ENCODE measurements at regions not wholly inside any gene's neighbourhood (a gene's known extent, or its start where the extent isn't known, plus 50 kb on each side); places are given as distances from the start of the nearest gene placed in this dataset.

- Histone ChIP-seq H3K9me3 (ENCODE audit: control insufficient read depth in 2 of 2, low read length in 2 of 2) (no peaks in the 10 kb centered on the region), H3K27me3 (ENCODE audit: control insufficient read depth in 1 of 2, insufficient read depth in 2 of 2, low read length in 2 of 2) (no peaks in the 10 kb centered on the region), H3K4me1 (ENCODE audit: control insufficient read depth, insufficient read depth, low read length) (no peaks in the 10 kb centered on the region), H3K9ac (ENCODE audit: low read length in 2 of 2) (no peak overlapping the region), H3K36me3 (ENCODE audit: control insufficient read depth in 2 of 2, insufficient read depth in 2 of 2, low read length in 2 of 2) (no peaks in the 10 kb centered on the region), H3K27ac (ENCODE audit: low read length) (no peak overlapping the region), H3K4me3 (ENCODE audit: low read length in 2 of 2) (no peak overlapping the region)
These were observed 366.4 kb downstream of the ZNF521 start for GRCh38 chr18:24985586-24985985.

DNA sequence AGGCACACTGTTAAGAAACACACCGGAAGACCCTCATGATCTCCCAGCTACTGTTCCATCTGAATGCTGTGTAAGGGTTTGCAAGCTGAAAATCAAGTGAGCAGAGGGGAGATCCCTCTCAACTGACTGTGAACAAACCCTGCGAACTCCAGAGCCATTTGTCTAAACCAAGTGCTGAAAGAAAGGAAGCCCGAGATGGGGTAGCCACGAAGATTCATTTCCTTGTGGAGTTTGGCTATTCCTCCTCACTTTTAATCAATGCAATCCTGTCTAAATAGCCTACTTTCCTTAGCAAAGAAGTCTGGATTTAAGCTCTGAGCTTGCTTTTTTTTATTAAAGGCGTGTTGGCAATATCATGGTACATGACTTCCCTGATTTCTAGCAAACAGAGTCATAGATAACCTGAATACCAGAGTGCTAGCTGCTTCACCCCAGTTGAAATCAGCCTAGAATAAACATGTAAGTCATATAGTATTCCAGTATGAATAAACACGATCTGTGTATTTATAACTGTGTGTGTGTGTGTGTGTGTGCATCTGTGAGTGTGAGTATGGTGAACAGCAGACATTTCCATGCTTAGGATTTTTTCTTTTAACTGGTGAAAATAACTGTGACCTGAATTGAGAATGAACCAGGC, 365.2 kb downstream of the ZNF521 start:
- no peak overlapping the region for H3K27ac ChIP-seq (ENCODE audit: low read length)
- H3K9ac ChIP-seq (ENCODE audit: low read length in 2 of 2), result no peak overlapping the region
- H3K9me3 ChIP-seq (ENCODE audit: control insufficient read depth in 2 of 2, low read length in 2 of 2), result no peaks in the 10 kb centered on the region
- no peaks in the 10 kb centered on the region for H3K36me3 ChIP-seq (ENCODE audit: control insufficient read depth in 2 of 2, insufficient read depth in 2 of 2, low read length in 2 of 2)
- no peak overlapping the region for H3K4me3 ChIP-seq (ENCODE audit: low read length in 2 of 2)
- no peaks in the 10 kb centered on the region for H3K4me1 ChIP-seq (ENCODE audit: control insufficient read depth, insufficient read depth, low read length)
- no peaks in the 10 kb centered on the region for H3K27me3 ChIP-seq (ENCODE audit: control insufficient read depth in 1 of 2, insufficient read depth in 2 of 2, low read length in 2 of 2)

GRCh38 chr18:24987303-24988252, 364.4 kb downstream of the ZNF521 start:
- H3K27me3 ChIP-seq (ENCODE audit: control insufficient read depth in 1 of 2, insufficient read depth in 2 of 2, low read length in 2 of 2), result no peaks in the 10 kb centered on the region
- H3K9me3 ChIP-seq (ENCODE audit: control insufficient read depth in 2 of 2, low read length in 2 of 2), result peaks cover 0 to 3% of the 10 kb centered on the region in 2 donors
- H3K36me3 ChIP-seq (ENCODE audit: control insufficient read depth in 2 of 2, insufficient read depth in 2 of 2, low read length in 2 of 2), result no peaks in the 10 kb centered on the region
- H3K9ac ChIP-seq (ENCODE audit: low read length in 2 of 2), result no peak overlapping the region
- no peak overlapping the region for H3K4me3 ChIP-seq (ENCODE audit: low read length in 2 of 2)
- H3K4me1 ChIP-seq (ENCODE audit: control insufficient read depth, insufficient read depth, low read length), result no peaks in the 10 kb centered on the region
- H3K27ac ChIP-seq (ENCODE audit: low read length), result no peak overlapping the region

GRCh38 chr18:24988253-24988840, 363.6 kb downstream of the ZNF521 start:
- no peaks in the 10 kb centered on the region for H3K27me3 ChIP-seq (ENCODE audit: control insufficient read depth in 1 of 2, insufficient read depth in 2 of 2, low read length in 2 of 2)
- no peaks in the 10 kb centered on the region for H3K4me1 ChIP-seq (ENCODE audit: control insufficient read depth, insufficient read depth, low read length)
- no peak overlapping the region for H3K27ac ChIP-seq (ENCODE audit: low read length)
- H3K4me3 ChIP-seq (ENCODE audit: low read length in 2 of 2), result no peak overlapping the region
- H3K36me3 ChIP-seq (ENCODE audit: control insufficient read depth in 2 of 2, insufficient read depth in 2 of 2, low read length in 2 of 2), result no peaks in the 10 kb centered on the region
- no peak overlapping the region for H3K9ac ChIP-seq (ENCODE audit: low read length in 2 of 2)
- H3K9me3 ChIP-seq (ENCODE audit: control insufficient read depth in 2 of 2, low read length in 2 of 2), result peaks cover 0 to 3% of the 10 kb centered on the region in 2 donors

- no peak overlapping the region for H3K9ac ChIP-seq (ENCODE audit: low read length in 2 of 2)
- H3K4me3 ChIP-seq (ENCODE audit: low read length in 2 of 2), result no peak overlapping the region
- no peaks in the 10 kb centered on the region for H3K27me3 ChIP-seq (ENCODE audit: control insufficient read depth in 1 of 2, insufficient read depth in 2 of 2, low read length in 2 of 2)
- H3K36me3 ChIP-seq (ENCODE audit: control insufficient read depth in 2 of 2, insufficient read depth in 2 of 2, low read length in 2 of 2), result no peaks in the 10 kb centered on the region
- H3K9me3 ChIP-seq (ENCODE audit: control insufficient read depth in 2 of 2, low read length in 2 of 2), result peaks cover 0 to 3% of the 10 kb centered on the region in 2 donors
- no peaks in the 10 kb centered on the region for H3K4me1 ChIP-seq (ENCODE audit: control insufficient read depth, insufficient read depth, low read length)
- no peak overlapping the region for H3K27ac ChIP-seq (ENCODE audit: low read length)
These were observed 362.0 kb downstream of the ZNF521 start for GRCh38 chr18:24989760-24990593.

GRCh38 chr18:24990671-24991134, 361.3 kb downstream of the ZNF521 start:
- H3K4me1 ChIP-seq (ENCODE audit: control insufficient read depth, insufficient read depth, low read length), result no peaks in the 10 kb centered on the region
- peaks cover 0 to 3% of the 10 kb centered on the region in 2 donors for H3K9me3 ChIP-seq (ENCODE audit: control insufficient read depth in 2 of 2, low read length in 2 of 2)
- no peak overlapping the region for H3K9ac ChIP-seq (ENCODE audit: low read length in 2 of 2)
- no peaks in the 10 kb centered on the region for H3K36me3 ChIP-seq (ENCODE audit: control insufficient read depth in 2 of 2, insufficient read depth in 2 of 2, low read length in 2 of 2)
- no peak overlapping the region for H3K4me3 ChIP-seq (ENCODE audit: low read length in 2 of 2)
- no peaks in the 10 kb centered on the region for H3K27me3 ChIP-seq (ENCODE audit: control insufficient read depth in 1 of 2, insufficient read depth in 2 of 2, low read length in 2 of 2)
- H3K27ac ChIP-seq (ENCODE audit: low read length), result no peak overlapping the region

DNA sequence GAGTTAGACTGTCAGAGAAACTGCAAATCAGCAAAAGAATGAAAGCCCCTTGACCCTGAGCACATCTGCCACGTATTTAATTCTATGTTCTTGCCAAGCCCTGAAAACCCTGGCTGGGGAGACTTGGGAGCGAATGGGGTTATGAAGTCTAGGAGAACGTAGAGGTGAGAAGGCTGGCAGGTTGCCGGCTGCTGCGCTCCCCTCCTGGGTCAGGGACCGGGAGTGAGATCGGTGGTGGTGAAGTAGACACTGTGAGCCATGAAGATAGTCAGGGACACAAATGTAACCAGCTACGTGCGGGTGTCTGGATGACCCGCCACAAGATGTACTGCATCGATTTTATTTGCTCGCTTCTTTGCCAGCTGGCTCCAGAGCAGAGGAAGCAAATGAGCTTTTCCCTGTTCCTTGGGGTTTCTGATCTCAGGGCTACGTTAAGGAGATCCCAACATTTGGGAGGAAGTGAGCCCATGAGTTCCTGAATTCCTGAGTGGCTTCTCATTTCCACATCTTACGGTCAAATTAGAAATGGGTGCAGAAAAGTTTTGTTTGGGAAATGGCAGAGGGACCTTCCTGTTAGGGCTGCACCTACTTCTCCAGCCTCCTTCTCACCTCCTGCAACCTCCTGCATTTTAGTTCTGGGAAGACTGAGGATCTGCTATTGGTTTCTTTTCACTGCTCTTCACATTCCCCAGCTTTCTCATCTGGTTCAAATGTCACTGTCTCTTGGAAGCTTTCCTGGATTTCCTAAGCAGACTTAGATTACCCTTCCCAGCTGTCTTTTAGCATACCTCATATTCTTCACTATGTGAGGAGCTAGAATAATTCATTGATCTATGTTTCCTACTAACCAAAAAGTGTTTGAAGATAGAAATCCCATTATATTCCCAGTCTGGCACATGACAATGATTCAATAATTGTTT, 360.6 kb downstream of the ZNF521 start:
- H3K9ac ChIP-seq (ENCODE audit: low read length in 2 of 2), result no peak overlapping the region
- no peaks in the 10 kb centered on the region for H3K27me3 ChIP-seq (ENCODE audit: control insufficient read depth in 1 of 2, insufficient read depth in 2 of 2, low read length in 2 of 2)
- no peaks in the 10 kb centered on the region for H3K4me1 ChIP-seq (ENCODE audit: control insufficient read depth, insufficient read depth, low read length)

DNA sequence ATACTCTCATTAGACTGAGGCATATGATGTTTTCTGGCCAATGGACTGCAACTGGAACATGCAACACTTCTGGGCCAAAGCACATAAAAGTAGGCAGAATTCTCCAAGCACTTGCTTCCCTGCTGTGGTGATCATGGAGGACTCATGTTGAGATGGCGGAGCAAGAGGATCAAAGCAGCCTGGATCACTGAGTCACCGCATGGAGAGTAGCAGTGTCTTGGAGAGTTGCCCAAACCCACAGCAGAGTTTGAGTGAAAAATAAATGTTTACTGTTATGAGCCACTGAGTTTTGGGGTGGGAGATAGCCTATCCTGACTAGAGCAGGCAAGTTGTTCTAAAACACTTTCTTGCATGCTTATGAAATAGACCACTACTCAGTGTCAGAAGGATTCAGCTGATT, 359.5 kb downstream of the ZNF521 start:
- Histone ChIP-seq H3K9me3 (ENCODE audit: control insufficient read depth in 2 of 2, low read length in 2 of 2) (peaks cover 0 to 3% of the 10 kb centered on the region in 2 donors), H3K4me3 (ENCODE audit: low read length in 2 of 2) (no peak overlapping the region), H3K9ac (ENCODE audit: low read length in 2 of 2) (no peak overlapping the region), H3K27ac (ENCODE audit: low read length) (no peak overlapping the region), H3K4me1 (ENCODE audit: control insufficient read depth, insufficient read depth, low read length) (no peaks in the 10 kb centered on the region), H3K27me3 (ENCODE audit: control insufficient read depth in 1 of 2, insufficient read depth in 2 of 2, low read length in 2 of 2) (no peaks in the 10 kb centered on the region), H3K36me3 (ENCODE audit: control insufficient read depth in 2 of 2, insufficient read depth in 2 of 2, low read length in 2 of 2) (no peaks in the 10 kb centered on the region)

More for the DNA sequence above, 360.6 kb downstream of the ZNF521 start:
- Histone ChIP-seq H3K27ac (ENCODE audit: low read length) (no peak overlapping the region), H3K4me3 (ENCODE audit: low read length in 2 of 2) (no peak overlapping the region), H3K36me3 (ENCODE audit: control insufficient read depth in 2 of 2, insufficient read depth in 2 of 2, low read length in 2 of 2) (no peaks in the 10 kb centered on the region), H3K9me3 (ENCODE audit: control insufficient read depth in 2 of 2, low read length in 2 of 2) (peaks cover 0 to 3% of the 10 kb centered on the region in 2 donors)

DNA sequence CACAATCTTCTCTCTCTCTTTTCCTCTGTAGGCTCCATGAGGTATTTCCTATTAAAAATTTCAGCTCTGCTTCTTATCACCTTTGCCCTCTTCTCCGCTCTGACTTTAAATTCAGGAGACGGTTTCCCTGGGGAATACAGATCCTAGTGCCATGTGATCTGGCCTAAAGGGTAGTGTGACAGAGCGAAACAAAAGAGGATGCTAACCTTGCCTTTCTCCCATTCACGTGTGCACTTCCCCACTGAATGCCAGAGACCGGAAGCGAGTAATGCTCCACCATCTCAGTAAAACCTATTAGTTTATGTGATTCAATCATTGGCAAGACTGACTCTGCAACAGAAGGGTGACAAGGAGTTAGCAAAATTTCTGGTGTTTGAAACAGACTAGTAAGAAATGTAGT, 358.3 kb downstream of the ZNF521 start:
- no peak overlapping the region for H3K4me3 ChIP-seq (ENCODE audit: low read length in 2 of 2)
- H3K9me3 ChIP-seq (ENCODE audit: control insufficient read depth in 2 of 2, low read length in 2 of 2), result peaks cover 0 to 3% of the 10 kb centered on the region in 2 donors
- H3K4me1 ChIP-seq (ENCODE audit: control insufficient read depth, insufficient read depth, low read length), result no peaks in the 10 kb centered on the region
- H3K27ac ChIP-seq (ENCODE audit: low read length), result no peak overlapping the region
- H3K36me3 ChIP-seq (ENCODE audit: control insufficient read depth in 2 of 2, insufficient read depth in 2 of 2, low read length in 2 of 2), result no peaks in the 10 kb centered on the region
- no peaks in the 10 kb centered on the region for H3K27me3 ChIP-seq (ENCODE audit: control insufficient read depth in 1 of 2, insufficient read depth in 2 of 2, low read length in 2 of 2)
- H3K9ac ChIP-seq (ENCODE audit: low read length in 2 of 2), result no peak overlapping the region
